Loucy (cell line): ENCODE measurements at regions not wholly inside any gene's neighbourhood (a gene's known extent, or its start where the extent isn't known, plus 50 kb on each side); places are given as distances from the start of the nearest gene placed in this dataset.

Experiments used
- H2AFZ ChIP-seq: fragments of 200-600 bp; sonication (generic); 2 replicates; pipeline ENCODE4 v1.6.0; 2016; ENCODE audit warnings: antibody characterized with exemption, mild to moderate bottlenecking, low read length, moderate library complexity
- H3F3A ChIP-seq: fragments of 200-600 bp; 2 replicates; pipeline ENCODE4 v1.6.0; 2016; ENCODE audit warnings: antibody characterized with exemption, low read depth, mild to moderate bottlenecking
- H3K27me3 ChIP-seq: fragments of 200-600 bp; sonication (generic); 2 replicates; pipeline ENCODE4 v1.6.1; 2014; ENCODE audit warnings: low read length, mild to moderate bottlenecking; ENCODE audit not compliant: insufficient read depth, poor library complexity, severe bottlenecking
- H3K36me3 ChIP-seq: fragments of 200-600 bp; sonication (generic); 2 replicates; pipeline ENCODE4 v1.6.1; 2016; ENCODE audit warnings: low read length; ENCODE audit not compliant: insufficient read depth
- H3K4me1 ChIP-seq: fragments of 200-600 bp; sonication (generic); 2 replicates; pipeline ENCODE4 v1.5.1; 2014; ENCODE audit warnings: low read length, mild to moderate bottlenecking; ENCODE audit not compliant: insufficient read depth, poor library complexity, severe bottlenecking
- H3K4me2 ChIP-seq: fragments of 200-600 bp; sonication (generic); 2 replicates; pipeline ENCODE4 v1.6.0; 2014; ENCODE audit warnings: antibody characterized with exemption, low read length, low read depth, mild to moderate bottlenecking; ENCODE audit not compliant: poor library complexity, severe bottlenecking
- H3K4me3 ChIP-seq: fragments of 200-600 bp; sonication (generic); 2 replicates; pipeline ENCODE4 v1.5.1; 2014; ENCODE audit warnings: low read length, mild to moderate bottlenecking, mixed read lengths; ENCODE audit not compliant: poor library complexity, severe bottlenecking
- H3K79me2 ChIP-seq: fragments of 200-600 bp; sonication (generic); 2 replicates; pipeline ENCODE4 v1.6.1; 2014; ENCODE audit warnings: low read length; ENCODE audit not compliant: insufficient read depth
- H3K9ac ChIP-seq: fragments of 200-600 bp; sonication (generic); 2 replicates; pipeline ENCODE4 v1.6.0; 2014; ENCODE audit warnings: mild to moderate bottlenecking, low read depth, low read length, moderate library complexity; ENCODE audit not compliant: poor library complexity, severe bottlenecking
- H3K9me2 ChIP-seq: fragments of 200-600 bp; sonication (generic); replicated peaks from 2 replicates; pipeline ENCODE4 v1.6.1; 2016; ENCODE audit warnings: low read depth, low read length, mixed read lengths
- H3K9me3 ChIP-seq: fragments of 200-600 bp; sonication (generic); 2 replicates; pipeline ENCODE4 v1.6.1; 2014; ENCODE audit warnings: mild to moderate bottlenecking, antibody characterized with exemption, low read length, low read depth; ENCODE audit not compliant: insufficient read depth
- H4K20me1 ChIP-seq: fragments of 200-600 bp; sonication (generic); 2 replicates; pipeline ENCODE4 v1.6.0; 2014; ENCODE audit warnings: antibody characterized with exemption, low read length, mild to moderate bottlenecking; ENCODE audit not compliant: insufficient read depth, poor library complexity, severe bottlenecking
- EZH2phosphoT487 ChIP-seq: fragments of 200-600 bp; IDR thresholded peaks from 2 replicates; pipeline ENCODE4 v1.6.1; 2018; ENCODE audit warnings: antibody characterized with exemption, mild to moderate bottlenecking, moderate library complexity, borderline replicate concordance
- TF ChIP-seq, protein P1 (sequence below): fragments of 200-600 bp; sonication (generic); conservative IDR thresholded peaks from 2 replicates; pipeline ENCODE4 v1.5.1; 2014; ENCODE audit warnings: mild to moderate bottlenecking, antibody characterized with exemption, low read length

DNA sequence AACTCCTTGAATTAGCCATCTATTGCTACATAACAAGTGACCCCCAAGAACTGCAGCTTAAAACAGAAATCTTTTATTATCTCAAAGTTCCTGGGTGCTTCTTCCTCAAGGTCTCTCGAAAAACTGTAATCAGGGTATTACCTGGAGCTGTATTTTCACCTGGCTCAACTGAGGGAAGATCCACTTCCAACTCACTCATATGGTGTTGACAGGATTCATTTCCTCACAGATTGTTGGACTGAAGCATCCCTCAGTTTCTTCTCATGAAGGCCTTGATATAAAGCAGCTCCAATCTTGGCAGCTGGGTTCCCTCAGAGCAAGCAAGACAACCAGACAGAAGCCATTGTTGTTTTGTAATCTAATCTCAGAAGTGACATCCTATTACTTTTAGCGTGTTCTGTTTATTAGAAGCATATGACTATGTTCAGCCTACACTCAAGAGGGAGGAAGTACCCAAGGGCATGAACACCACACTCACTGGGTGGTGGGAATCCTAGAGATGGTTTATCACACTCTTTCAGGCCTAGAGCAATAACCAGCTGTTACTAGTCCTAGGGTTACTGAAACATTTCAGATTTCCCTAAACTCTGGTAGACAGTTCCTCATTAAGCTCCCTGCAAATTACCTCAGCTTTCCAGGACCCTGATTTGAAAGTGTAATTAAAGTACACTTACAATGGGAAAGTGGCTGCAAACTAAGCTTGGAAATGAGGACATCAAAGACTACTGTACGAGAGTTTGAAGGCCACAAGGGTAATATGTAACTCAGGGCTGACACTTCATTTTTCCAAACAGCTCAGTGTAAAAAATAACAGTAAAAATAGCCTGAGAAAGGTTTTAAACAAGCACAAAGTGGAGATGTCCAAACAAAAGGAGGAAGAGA, 222.2 kb downstream of the SEC23A start:
- Histone ChIP-seq H3F3A (no peaks in the 10 kb centered on the region), H3K9ac (no peak overlapping the region), H4K20me1 (no peaks in the 10 kb centered on the region), H3K79me2 (no peaks in the 10 kb centered on the region), H3K36me3 (no peaks in the 10 kb centered on the region), H3K4me3 (no peak overlapping the region), H2AFZ (no peak overlapping the region), H3K4me1 (no peaks in the 10 kb centered on the region), H3K27me3 (no peaks in the 10 kb centered on the region), H3K4me2 (no peak overlapping the region), H3K9me3 (no peaks in the 10 kb centered on the region), H3K9me2 (no peaks in the 10 kb centered on the region)
- no peak for TF ChIP-seq EZH2phosphoT487
- TF ChIP-seq, protein P1, sequence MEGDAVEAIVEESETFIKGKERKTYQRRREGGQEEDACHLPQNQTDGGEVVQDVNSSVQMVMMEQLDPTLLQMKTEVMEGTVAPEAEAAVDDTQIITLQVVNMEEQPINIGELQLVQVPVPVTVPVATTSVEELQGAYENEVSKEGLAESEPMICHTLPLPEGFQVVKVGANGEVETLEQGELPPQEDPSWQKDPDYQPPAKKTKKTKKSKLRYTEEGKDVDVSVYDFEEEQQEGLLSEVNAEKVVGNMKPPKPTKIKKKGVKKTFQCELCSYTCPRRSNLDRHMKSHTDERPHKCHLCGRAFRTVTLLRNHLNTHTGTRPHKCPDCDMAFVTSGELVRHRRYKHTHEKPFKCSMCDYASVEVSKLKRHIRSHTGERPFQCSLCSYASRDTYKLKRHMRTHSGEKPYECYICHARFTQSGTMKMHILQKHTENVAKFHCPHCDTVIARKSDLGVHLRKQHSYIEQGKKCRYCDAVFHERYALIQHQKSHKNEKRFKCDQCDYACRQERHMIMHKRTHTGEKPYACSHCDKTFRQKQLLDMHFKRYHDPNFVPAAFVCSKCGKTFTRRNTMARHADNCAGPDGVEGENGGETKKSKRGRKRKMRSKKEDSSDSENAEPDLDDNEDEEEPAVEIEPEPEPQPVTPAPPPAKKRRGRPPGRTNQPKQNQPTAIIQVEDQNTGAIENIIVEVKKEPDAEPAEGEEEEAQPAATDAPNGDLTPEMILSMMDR = no peak

DNA sequence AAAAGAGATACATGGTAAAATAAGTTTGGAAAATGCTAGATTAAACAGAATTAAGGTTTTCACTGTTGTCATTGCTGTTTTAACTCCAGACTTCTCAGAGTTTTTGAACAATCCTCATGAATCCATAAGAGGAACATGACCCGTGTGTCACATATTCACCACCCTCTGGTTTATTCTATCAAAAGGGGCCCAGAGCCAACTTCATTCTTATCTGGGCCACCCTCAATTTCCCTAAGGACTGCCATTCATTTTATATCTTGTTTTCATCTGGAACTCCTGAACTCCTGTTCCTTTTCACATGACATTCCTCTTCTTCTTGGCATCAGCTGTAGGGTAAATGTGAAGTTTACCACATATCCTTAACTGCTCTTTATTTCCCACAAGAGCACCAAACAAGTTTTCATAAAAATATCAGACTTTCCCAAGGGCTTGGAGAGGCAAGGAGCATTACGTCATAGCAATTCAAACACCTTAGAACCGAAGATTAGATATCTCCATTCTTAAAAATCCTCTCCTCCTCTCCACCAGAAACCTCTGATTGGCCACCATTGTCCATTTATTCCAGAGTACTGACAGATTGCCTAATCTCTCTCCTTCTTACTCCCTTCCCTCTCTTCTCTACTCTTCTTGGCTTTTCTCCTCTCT, 225.2 kb downstream of the SEC23A start:
- no peak overlapping the region for H3K4me2 ChIP-seq
- no peaks in the 10 kb centered on the region for H3K36me3 ChIP-seq
- H2AFZ ChIP-seq = no peak overlapping the region
- no peaks in the 10 kb centered on the region for H3K9me2 ChIP-seq
- H3K9ac ChIP-seq = no peak overlapping the region
- no peaks in the 10 kb centered on the region for H4K20me1 ChIP-seq
- H3F3A ChIP-seq = no peaks in the 10 kb centered on the region
- no peak overlapping the region for H3K4me3 ChIP-seq
- H3K9me3 ChIP-seq = no peaks in the 10 kb centered on the region
- no peaks in the 10 kb centered on the region for H3K27me3 ChIP-seq
- TF ChIP-seq, protein P1 = no peak
- no peaks in the 10 kb centered on the region for H3K4me1 ChIP-seq
- H3K79me2 ChIP-seq = no peaks in the 10 kb centered on the region

DNA sequence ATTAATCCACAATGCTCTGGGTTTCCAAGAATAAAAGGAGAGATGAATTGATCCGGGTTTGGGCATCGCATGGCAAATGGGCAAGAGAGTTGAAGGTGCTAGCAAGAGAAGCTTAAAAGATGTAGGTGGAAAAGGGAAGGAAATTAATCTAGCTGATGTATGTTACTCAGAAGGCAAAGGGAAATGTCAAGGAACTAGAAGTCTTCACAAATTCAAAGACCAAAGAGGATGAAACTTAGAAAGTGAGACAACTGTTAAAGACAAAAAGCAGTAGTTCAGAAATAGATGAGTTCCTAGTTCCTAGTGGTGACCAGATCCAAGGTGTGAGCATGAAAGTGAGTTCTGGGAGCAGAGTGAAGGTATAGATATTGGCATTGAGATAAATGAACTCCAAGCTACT, 228.3 kb downstream of the SEC23A start:
- Histone ChIP-seq H3K27me3 (no peaks in the 10 kb centered on the region), H2AFZ (no peak overlapping the region), H3K4me1 (no peaks in the 10 kb centered on the region), H3K9ac (no peak overlapping the region), H3K4me2 (no peak overlapping the region), H3K79me2 (no peaks in the 10 kb centered on the region), H4K20me1 (no peaks in the 10 kb centered on the region), H3K9me3 (no peaks in the 10 kb centered on the region), H3K9me2 (no peaks in the 10 kb centered on the region), H3K4me3 (no peak overlapping the region), H3K36me3 (no peaks in the 10 kb centered on the region), H3F3A (no peaks in the 10 kb centered on the region)
- TF ChIP-seq EZH2phosphoT487 = no peak
- TF ChIP-seq, protein P1 = no peak
